Immature natural killer cell (primary cell): ENCODE measurements at regions not wholly inside any gene's neighbourhood (a gene's known extent, or its start where the extent isn't known, plus 50 kb on each side); places are given as distances from the start of the nearest gene placed in this dataset.
A peak's percentile ranks its signal among the peaks of the same experiment; 100 is the strongest.
"Not testable (repeated sequence)": the region's sequence is repeated elsewhere in the genome, so short reads cannot be mapped to it uniquely, and the experiment has no call there.

Experiments used
- DNase-seq, 3 donors: peaks; one replicate each; pipeline ENCODE4 v3.0.0; 2022; ENCODE audit warnings: mixed read lengths in 1 of 3
- H3K27ac Mint-ChIP-seq, 6 donors: one replicate each; pipeline ENCODE4 v1.8.0; 2020; ENCODE audit warnings: mixed read lengths in 6 of 6, mild to moderate bottlenecking in 5 of 6, inconsistent platforms in 4 of 6, moderate library complexity in 3 of 6
- H3K27me3 Mint-ChIP-seq, 3 donors: one replicate each; pipeline ENCODE4 v1.8.0; 2020 to 2021; ENCODE audit warnings: low read depth in 3 of 3, mild to moderate bottlenecking in 3 of 3, mixed read lengths in 3 of 3, moderate library complexity in 3 of 3, inconsistent platforms in 1 of 3
- H3K36me3 Mint-ChIP-seq, 3 donors: one replicate each; pipeline ENCODE4 v1.8.0; 2020; ENCODE audit warnings: mixed read lengths in 3 of 3, inconsistent platforms in 2 of 3, mild to moderate bottlenecking in 2 of 3
- H3K4me1 Mint-ChIP-seq, 2 donors: one replicate each; pipeline ENCODE4 v1.8.0; 2020; ENCODE audit warnings: inconsistent platforms in 2 of 2, mild to moderate bottlenecking in 2 of 2, mixed read lengths in 2 of 2, moderate library complexity in 1 of 2
- H3K4me3 Mint-ChIP-seq, 5 donors: one replicate each; pipeline ENCODE4 v1.8.0; 2020; ENCODE audit warnings: mild to moderate bottlenecking in 5 of 5, mixed read lengths in 5 of 5, inconsistent platforms in 3 of 5, moderate library complexity in 3 of 5
- H3K9me3 Mint-ChIP-seq, 6 donors: one replicate each; pipeline ENCODE4 v1.8.0; 2020; ENCODE audit warnings: mild to moderate bottlenecking in 6 of 6, mixed read lengths in 6 of 6, inconsistent platforms in 4 of 6, moderate library complexity in 3 of 6

DNA sequence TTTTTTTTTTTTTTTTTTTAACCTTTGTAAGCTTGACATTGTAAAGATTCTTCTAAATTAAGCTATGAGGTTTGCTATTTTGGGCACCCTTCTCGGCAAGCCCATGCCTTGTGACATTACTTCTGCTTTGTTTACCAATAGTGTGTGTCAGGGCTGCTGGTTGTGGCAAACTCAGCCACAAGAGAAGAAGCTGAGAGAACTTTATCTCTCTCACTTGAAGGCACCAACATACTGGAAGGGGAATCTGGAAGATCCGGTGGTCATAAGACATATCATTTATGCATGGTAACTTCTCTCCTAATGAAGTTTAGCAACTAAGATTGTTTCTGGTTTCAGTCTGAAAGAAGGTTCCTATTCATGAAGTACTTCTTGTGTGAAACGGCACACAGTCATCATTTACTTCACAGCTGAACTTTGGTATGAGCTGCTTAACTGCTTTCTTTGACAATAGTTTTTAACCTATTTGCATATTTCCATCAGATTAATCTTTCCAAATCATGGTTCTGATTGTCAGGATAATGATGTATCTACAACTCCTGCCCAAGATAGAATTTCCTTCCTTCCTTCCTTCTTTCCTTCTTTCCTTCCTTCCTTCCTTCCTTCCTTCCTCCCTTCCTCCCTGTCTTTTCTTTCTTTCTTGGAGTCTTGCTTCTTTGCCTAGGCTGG lies 189.3 kb downstream of the NFKBIZ start:
- Mint-ChIP-seq H3K36me3 (no peaks in the 10 kb centered on the region), H3K27ac (no peak overlapping the region)

GRCh38 chr3:102040144-102040543 lies 190.8 kb downstream of the NFKBIZ start:
- H3K27ac Mint-ChIP-seq, H3K4me1 Mint-ChIP-seq, DNase-seq, H3K36me3 Mint-ChIP-seq, H3K4me3 Mint-ChIP-seq, H3K27me3 Mint-ChIP-seq, H3K9me3 Mint-ChIP-seq: not testable (repeated sequence)

More for the DNA sequence above, 189.3 kb downstream of the NFKBIZ start:
- peaks cover 0 to 9% (median 3%) of the 10 kb centered on the region in 6 donors for H3K9me3 Mint-ChIP-seq
- no peak overlapping the region for H3K4me3 Mint-ChIP-seq
- H3K27me3 Mint-ChIP-seq: peaks cover 0 to 4% (median 0%) of the 10 kb centered on the region in 3 donors
- no peak for DNase-seq
- peaks cover 2 to 7% of the 10 kb centered on the region in 2 donors for H3K4me1 Mint-ChIP-seq

DNA sequence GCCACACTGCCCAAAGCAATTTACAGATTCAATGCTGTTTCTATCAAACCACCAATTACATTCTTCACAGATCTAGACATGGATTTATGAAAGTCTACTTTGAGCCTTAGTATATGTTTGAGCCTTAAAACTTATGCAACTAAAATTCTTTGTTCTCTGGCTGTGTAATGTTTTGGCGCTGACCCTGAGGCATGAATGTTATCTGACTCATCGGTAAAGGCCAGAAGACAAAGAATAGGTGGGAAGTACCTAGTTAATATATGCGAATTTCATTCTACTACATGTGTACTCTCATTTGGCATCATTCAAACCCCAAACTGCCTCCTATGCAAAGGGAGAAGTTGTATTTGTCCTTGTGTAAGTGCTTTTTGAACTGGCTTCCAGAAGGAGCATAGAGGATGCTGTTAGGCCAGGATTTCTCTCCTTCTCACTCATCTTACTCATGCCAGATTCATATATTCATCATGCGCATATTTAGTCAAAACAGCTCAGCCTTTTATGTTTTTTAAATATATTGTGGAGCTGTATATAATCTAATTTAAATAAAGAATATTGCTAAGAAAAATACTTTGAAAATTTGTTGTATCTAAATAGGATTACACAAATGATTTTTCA lies 204.2 kb downstream of the NFKBIZ start:
- no peak for DNase-seq
- peaks cover 0 to 4% (median 2%) of the 10 kb centered on the region in 3 donors for H3K27me3 Mint-ChIP-seq
- H3K4me1 Mint-ChIP-seq: peaks cover 17 to 18% of the 10 kb centered on the region in 2 donors
- peaks cover 0 to 6% (median 0%) of the 10 kb centered on the region in 6 donors for H3K9me3 Mint-ChIP-seq
- H3K36me3 Mint-ChIP-seq: no peaks in the 10 kb centered on the region
- H3K27ac Mint-ChIP-seq: no peak overlapping the region
- no peak overlapping the region for H3K4me3 Mint-ChIP-seq

DNA sequence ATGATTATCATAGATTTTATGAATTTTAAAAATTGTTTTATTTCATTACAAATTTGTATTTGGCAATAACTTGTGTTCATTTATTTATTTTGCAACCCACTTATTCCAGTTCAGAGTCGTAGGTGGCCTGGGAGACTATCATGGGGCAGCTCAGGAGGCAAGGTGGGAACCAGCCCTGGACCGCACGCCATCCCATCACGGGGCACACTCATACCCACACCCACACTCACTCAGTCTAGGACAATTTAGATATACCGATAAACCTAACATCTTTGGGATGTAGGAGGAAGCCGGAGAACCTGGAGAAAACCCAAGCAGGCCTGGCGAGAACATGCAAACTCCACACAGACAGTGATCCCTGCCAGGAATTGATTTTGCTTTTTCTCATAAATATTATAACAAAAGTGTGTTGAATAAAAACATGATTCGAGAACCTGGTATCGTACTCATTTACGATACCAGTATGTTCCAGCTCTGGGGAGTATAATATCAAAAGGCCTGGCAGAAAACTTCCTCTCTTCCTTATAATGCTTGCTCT lies 205.3 kb downstream of the NFKBIZ start:
- Mint-ChIP-seq H3K4me3 (no peak overlapping the region), H3K36me3 (no peaks in the 10 kb centered on the region), H3K9me3 (peaks cover 0 to 4% (median 0%) of the 10 kb centered on the region in 6 donors), H3K27me3 (peaks cover 0 to 4% (median 2%) of the 10 kb centered on the region in 3 donors), H3K27ac (no peak overlapping the region), H3K4me1 (peaks cover 28 to 29% of the 10 kb centered on the region in 2 donors)
- DNase-seq: no peak

DNA sequence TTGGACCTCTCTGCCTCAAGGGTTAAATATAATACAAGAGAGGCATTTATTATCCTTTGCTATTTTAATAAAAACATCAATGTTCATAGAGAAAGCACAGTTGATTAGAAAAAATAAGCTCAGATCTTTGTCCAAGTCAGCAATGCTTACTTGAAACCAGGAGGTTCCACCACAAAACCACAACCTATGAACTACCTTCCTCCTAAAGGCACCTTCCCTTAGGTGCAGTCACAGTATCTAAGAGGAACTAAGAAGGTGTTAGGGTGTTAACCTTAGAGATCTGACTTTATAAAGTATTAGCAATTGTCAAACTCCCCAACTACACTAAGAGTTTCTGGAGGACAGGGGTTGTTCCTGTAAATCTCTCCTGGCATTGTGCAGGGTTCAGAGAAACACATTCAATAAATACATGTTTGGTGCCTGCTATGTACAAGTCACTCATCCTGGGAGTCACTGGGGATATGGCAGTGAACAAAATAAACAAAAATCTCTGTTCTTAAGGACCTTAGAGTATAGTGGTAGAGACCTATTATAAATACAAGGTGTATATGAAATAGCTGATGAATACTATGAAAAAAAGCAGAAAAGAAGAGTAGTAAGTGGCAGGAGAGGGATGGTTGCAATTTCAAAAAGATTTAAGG lies 208.6 kb downstream of the NFKBIZ start:
- H3K36me3 Mint-ChIP-seq: no peaks in the 10 kb centered on the region
- peak overlapping the region in 2 of 5 donors; percentile 2 to 22 for H3K4me3 Mint-ChIP-seq
- H3K9me3 Mint-ChIP-seq: peaks cover 0 to 4% (median 0%) of the 10 kb centered on the region in 6 donors
- H3K27ac Mint-ChIP-seq: peak overlapping the region in 3 of 6 donors; percentile 6 to 29 (median 9)
- peak; percentile 25 to 44 (median 42) for DNase-seq
- peaks cover 30% of the 10 kb centered on the region in 2 donors for H3K4me1 Mint-ChIP-seq
- H3K27me3 Mint-ChIP-seq: peaks cover 0 to 2% (median 0%) of the 10 kb centered on the region in 3 donors

DNA sequence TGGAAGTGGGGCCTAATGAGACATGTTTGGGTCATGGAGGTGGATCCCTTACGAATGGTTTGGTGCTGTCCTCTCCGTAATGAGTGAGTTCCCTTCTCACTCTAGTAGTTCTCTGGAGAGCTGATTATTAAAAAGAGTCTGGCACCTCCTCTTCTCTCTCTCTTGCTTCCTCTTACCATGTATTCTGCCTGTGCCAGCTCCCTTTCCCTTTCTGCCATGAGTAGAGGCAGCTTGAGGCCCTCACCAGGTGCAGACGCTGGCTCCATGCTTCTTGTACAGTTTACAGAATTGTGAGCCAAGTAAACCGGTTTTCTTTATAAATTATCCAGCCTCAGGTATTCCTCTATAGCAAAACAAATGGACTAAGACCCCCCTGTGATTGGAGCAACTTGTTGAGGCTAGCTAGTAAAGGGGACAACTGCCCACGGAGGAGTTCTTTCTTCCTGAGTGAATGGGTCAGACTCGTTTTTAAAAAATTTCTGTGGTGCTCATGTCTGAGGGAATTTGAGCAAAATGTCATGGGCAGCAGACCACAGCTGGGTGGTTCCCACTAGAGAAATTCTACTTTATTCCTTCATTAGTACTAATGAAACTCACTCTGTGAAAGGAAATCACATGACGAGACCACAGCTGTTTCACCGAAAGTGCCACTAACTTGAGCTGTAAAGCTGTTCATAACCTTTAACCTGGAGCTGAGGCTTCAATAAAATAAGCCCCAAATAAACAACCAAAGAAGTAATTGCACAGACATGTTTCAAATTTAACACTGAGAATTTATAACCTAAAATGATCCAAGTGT lies 210.0 kb downstream of the NFKBIZ start:
- Mint-ChIP-seq H3K9me3 (peaks cover 0 to 4% (median 0%) of the 10 kb centered on the region in 6 donors), H3K4me1 (peaks cover 30% of the 10 kb centered on the region in 2 donors), H3K36me3 (no peaks in the 10 kb centered on the region), H3K4me3 (no peak overlapping the region), H3K27me3 (peaks cover 0 to 2% (median 0%) of the 10 kb centered on the region in 3 donors), H3K27ac (peak overlapping the region in 1 of 6 donors; percentile 40)
- DNase-seq: no peak

DNA sequence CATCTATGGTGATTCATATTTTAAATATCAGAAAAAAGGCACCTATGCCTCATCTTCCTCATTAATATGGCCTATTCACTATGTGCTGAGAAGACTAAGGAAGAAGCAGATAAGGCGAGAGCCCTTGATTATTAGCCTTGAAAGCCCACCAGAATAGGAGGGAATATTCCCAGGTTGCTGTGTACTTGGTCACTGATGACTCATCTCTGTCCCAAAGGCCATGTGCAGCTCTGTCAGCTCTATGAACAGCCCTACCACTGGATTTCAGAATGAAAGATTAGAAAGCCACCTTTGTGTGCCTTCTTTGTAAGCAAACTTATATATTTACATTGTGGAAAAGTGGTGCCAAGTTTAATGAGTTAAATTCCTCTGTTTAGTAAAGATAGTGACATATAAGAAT lies 211.5 kb downstream of the NFKBIZ start:
- Mint-ChIP-seq H3K4me3 (no peak overlapping the region), H3K4me1 (peaks cover 30% of the 10 kb centered on the region in 2 donors), H3K27me3 (peaks cover 0 to 2% (median 0%) of the 10 kb centered on the region in 3 donors), H3K36me3 (no peaks in the 10 kb centered on the region), H3K9me3 (peaks cover 0 to 4% (median 0%) of the 10 kb centered on the region in 6 donors), H3K27ac (peak overlapping the region in 1 of 6 donors; percentile 19)
- DNase-seq: no peak

GRCh38 chr3:102063572-102063971 lies 214.3 kb downstream of the NFKBIZ start:
- Mint-ChIP-seq H3K4me3 (no peak overlapping the region), H3K9me3 (no peaks in the 10 kb centered on the region), H3K36me3 (no peaks in the 10 kb centered on the region), H3K27me3 (peaks cover 0 to 2% (median 2%) of the 10 kb centered on the region in 3 donors), H3K27ac (no peak overlapping the region), H3K4me1 (peaks cover 11 to 12% of the 10 kb centered on the region in 2 donors)
- no peak for DNase-seq

DNA sequence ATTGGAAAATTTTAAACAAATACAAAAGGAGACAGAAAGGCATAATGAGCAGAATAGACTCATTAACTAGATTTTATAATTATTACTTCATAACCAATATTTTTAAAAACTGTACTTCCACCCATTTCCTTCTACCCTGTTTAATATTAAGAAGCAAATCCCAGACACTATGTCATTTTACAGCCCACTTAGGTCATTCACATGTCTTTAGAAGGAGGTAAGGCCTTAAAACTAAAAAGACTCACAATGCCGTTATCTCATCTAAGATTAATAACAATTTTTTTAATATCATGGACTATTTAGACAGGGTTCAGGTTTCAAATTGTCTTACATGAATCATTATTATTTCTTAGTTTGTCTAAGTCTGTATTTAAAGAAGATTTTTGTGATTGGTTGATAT lies 217.2 kb downstream of the NFKBIZ start:
- no peak overlapping the region for H3K27ac Mint-ChIP-seq

DNA sequence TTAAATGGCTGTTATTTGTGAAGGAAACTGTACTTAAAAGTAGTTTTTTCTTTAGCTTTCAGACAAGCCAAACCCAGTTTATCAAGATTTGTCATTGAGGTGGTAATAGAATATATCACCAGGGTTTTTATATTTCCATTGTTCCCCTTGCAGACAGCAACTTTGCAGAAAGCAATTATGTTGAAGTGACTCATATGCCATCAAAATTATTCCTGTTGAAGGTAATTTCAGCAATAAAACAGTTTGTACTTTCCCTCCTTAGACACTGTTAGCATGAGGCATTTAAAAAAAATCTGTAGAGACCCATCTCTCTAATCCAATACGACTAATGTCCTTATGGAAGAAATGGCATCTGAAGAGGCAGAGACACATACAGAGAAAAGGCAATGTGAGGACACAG lies 219.0 kb downstream of the NFKBIZ start:
- no peak for DNase-seq
- no peaks in the 10 kb centered on the region for H3K36me3 Mint-ChIP-seq
- peaks cover 0 to 2% (median 0%) of the 10 kb centered on the region in 6 donors for H3K9me3 Mint-ChIP-seq
- no peak overlapping the region for H3K27ac Mint-ChIP-seq
- H3K27me3 Mint-ChIP-seq: peaks cover 0 to 2% (median 0%) of the 10 kb centered on the region in 3 donors
- no peaks in the 10 kb centered on the region for H3K4me1 Mint-ChIP-seq
- H3K4me3 Mint-ChIP-seq: no peak overlapping the region

More for the DNA sequence above, 217.2 kb downstream of the NFKBIZ start:
- Mint-ChIP-seq H3K4me1 (no peaks in the 10 kb centered on the region), H3K27me3 (peaks cover 0 to 2% (median 2%) of the 10 kb centered on the region in 3 donors), H3K9me3 (peaks cover 0 to 2% (median 0%) of the 10 kb centered on the region in 6 donors), H3K36me3 (no peaks in the 10 kb centered on the region), H3K4me3 (no peak overlapping the region)
- DNase-seq: no peak

DNA sequence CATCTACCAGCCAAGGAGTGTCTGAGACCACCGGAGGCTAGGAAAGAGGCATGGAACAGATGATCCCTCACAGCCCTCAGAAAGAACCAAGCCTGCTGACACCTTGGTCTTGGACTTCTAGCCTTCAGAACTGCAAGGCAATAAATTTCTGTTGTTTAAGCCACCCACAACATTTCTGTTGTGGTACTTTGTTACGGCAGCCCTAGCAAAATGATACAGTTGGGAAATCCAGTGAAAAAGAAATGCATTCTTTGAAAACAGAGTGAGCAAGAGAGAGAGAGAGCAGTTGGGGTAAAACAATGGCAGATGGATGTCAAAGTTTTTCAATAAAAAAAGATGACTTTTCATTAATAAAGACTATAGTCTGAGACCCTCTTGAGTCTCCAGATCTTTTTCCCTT lies 219.4 kb downstream of the NFKBIZ start:
- Mint-ChIP-seq H3K9me3 (peaks cover 0 to 2% (median 0%) of the 10 kb centered on the region in 6 donors), H3K4me1 (no peaks in the 10 kb centered on the region), H3K27ac (no peak overlapping the region), H3K27me3 (peaks cover 0 to 2% (median 0%) of the 10 kb centered on the region in 3 donors), H3K36me3 (no peaks in the 10 kb centered on the region), H3K4me3 (no peak overlapping the region)
- no peak for DNase-seq

DNA sequence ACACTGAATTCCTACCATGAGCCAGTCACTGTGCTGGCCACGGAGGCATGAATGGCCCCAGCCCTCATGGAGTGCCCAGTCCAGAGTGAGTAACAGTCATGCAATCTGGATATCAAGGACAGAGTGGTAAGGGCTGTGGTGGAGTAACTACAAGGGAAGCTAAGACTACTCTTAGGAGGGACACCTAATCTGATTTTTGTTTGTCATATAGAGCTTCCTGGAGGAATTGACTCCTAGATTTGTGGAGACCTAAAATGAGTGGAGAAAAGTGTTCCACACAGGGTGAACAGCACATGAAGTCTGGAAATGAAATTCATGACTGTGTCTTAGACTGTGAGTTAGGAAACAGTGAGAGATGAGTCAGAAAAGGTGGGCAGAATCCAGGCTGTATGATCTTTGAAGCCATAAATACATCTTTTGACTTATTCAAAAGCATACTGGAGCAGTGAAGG lies 219.9 kb downstream of the NFKBIZ start:
- Mint-ChIP-seq H3K9me3 (peaks cover 0 to 2% (median 0%) of the 10 kb centered on the region in 6 donors), H3K4me1 (no peaks in the 10 kb centered on the region)
- no peak for DNase-seq

DNA sequence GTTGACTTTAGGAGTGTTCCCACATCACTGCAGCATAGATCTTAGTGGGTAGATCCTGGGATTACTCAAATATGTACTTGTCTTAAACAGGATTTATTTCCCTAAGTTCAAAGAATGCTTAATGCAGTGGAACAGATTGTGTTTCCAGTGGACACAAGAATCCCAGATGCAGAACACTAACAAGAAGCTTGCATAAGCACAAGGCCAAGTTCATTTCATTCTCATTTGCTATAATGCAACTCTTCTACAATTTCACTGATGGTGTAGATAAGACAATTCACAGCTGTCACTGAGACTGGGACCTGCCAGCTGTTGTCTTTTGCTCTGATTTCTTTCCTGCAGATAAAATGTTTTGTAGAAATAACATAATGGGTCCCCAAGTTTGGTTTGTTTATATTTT lies 225.6 kb downstream of the NFKBIZ start:
- Mint-ChIP-seq H3K4me1 (no peaks in the 10 kb centered on the region), H3K27ac (no peak overlapping the region), H3K9me3 (peaks cover 0 to 2% (median 0%) of the 10 kb centered on the region in 6 donors), H3K27me3 (no peaks in the 10 kb centered on the region), H3K4me3 (no peak overlapping the region), H3K36me3 (no peaks in the 10 kb centered on the region)
- no peak for DNase-seq

More for the DNA sequence above, 219.9 kb downstream of the NFKBIZ start:
- Mint-ChIP-seq H3K4me3 (no peak overlapping the region), H3K27me3 (peaks cover 0 to 2% (median 0%) of the 10 kb centered on the region in 3 donors), H3K27ac (no peak overlapping the region), H3K36me3 (no peaks in the 10 kb centered on the region)
